ENCODE measurements at regions not wholly inside any gene's neighbourhood (a gene's known extent, or its start where the extent isn't known, plus 50 kb on each side); places are given as distances from the start of the nearest gene placed in this dataset.

- H3K9me3 ChIP-seq: no peaks in the 10 kb centered on the region
- H3K27me3 ChIP-seq: no peaks in the 10 kb centered on the region
- TF ChIP-seq POLR2AphosphoS5 (IDR thresholded peaks at IDR 0.05): no peak
- no peak for TF ChIP-seq CTCF (IDR thresholded peaks at IDR 0.05)
- TF ChIP-seq EP300 (IDR thresholded peaks at IDR 0.05): no peak
- TF ChIP-seq POLR2A (IDR thresholded peaks at IDR 0.05): no peak
- no peak overlapping the region for H3K4me3 ChIP-seq
- no peaks in the 10 kb centered on the region for H3K4me1 ChIP-seq
- 57% methylated on average over 6 of the region's 6 CpGs for WGBS
- no peak overlapping the region for H3K27ac ChIP-seq
- H3K36me3 ChIP-seq: no peaks in the 10 kb centered on the region
- DNase-seq (ENCODE audit: low spot score in 2 of 2): no peak
Observed at GRCh38 chr1:56148326-56149193, 430.8 kb downstream of the PLPP3 start.

GRCh38 chr1:56147459-56147858, 431.9 kb downstream of the PLPP3 start:
- no peaks in the 10 kb centered on the region for H3K36me3 ChIP-seq
- H3K4me3 ChIP-seq: no peak overlapping the region
- 80% methylated on average over 1 of the region's 1 CpG for WGBS
- H3K9me3 ChIP-seq: no peaks in the 10 kb centered on the region
- H3K27me3 ChIP-seq: no peaks in the 10 kb centered on the region
- no peak for DNase-seq (ENCODE audit: low spot score in 2 of 2)
- no peaks in the 10 kb centered on the region for H3K4me1 ChIP-seq
- TF ChIP-seq EP300 (IDR thresholded peaks at IDR 0.05) (no peak), POLR2A (IDR thresholded peaks at IDR 0.05) (no peak), CTCF (IDR thresholded peaks at IDR 0.05) (no peak), POLR2AphosphoS5 (IDR thresholded peaks at IDR 0.05) (no peak)
- H3K27ac ChIP-seq: no peak overlapping the region

- Histone ChIP-seq H3K9me3 (no peaks in the 10 kb centered on the region), H3K4me1 (no peaks in the 10 kb centered on the region), H3K27me3 (no peaks in the 10 kb centered on the region), H3K4me3 (no peak overlapping the region), H3K27ac (no peak overlapping the region), H3K36me3 (no peaks in the 10 kb centered on the region)
- TF ChIP-seq POLR2A (IDR thresholded peaks at IDR 0.05): no peak
- TF ChIP-seq POLR2AphosphoS5 (IDR thresholded peaks at IDR 0.05): no peak
- no peak for TF ChIP-seq EP300 (IDR thresholded peaks at IDR 0.05)
- TF ChIP-seq CTCF (IDR thresholded peaks at IDR 0.05): no peak
- 64% methylated on average over 2 of the region's 2 CpGs for WGBS
- no peak for DNase-seq (ENCODE audit: low spot score in 2 of 2)
Observed at GRCh38 chr1:56147034-56147433, 432.3 kb downstream of the PLPP3 start.

GRCh38 chr1:56146449-56146848, 432.9 kb downstream of the PLPP3 start:
- Histone ChIP-seq H3K9me3 (no peaks in the 10 kb centered on the region), H3K36me3 (no peaks in the 10 kb centered on the region), H3K27ac (no peak overlapping the region), H3K4me3 (no peak overlapping the region), H3K27me3 (no peaks in the 10 kb centered on the region), H3K4me1 (no peaks in the 10 kb centered on the region)
- 53% methylated on average over 2 of the region's 2 CpGs for WGBS
- TF ChIP-seq EP300 (IDR thresholded peaks at IDR 0.05) (no peak), CTCF (IDR thresholded peaks at IDR 0.05) (no peak), POLR2A (IDR thresholded peaks at IDR 0.05) (no peak), POLR2AphosphoS5 (IDR thresholded peaks at IDR 0.05) (no peak)
- DNase-seq (ENCODE audit: low spot score in 2 of 2): no peak

- no peak overlapping the region for H3K4me3 ChIP-seq
- 93% methylated on average over 1 of the region's 1 CpG for WGBS
- no peaks in the 10 kb centered on the region for H3K9me3 ChIP-seq
- TF ChIP-seq POLR2A (IDR thresholded peaks at IDR 0.05) (no peak), CTCF (IDR thresholded peaks at IDR 0.05) (no peak), EP300 (IDR thresholded peaks at IDR 0.05) (no peak), POLR2AphosphoS5 (IDR thresholded peaks at IDR 0.05) (no peak)
- DNase-seq (ENCODE audit: low spot score in 2 of 2): no peak
- H3K4me1 ChIP-seq: no peaks in the 10 kb centered on the region
- H3K27me3 ChIP-seq: no peaks in the 10 kb centered on the region
- H3K27ac ChIP-seq: no peak overlapping the region
- no peaks in the 10 kb centered on the region for H3K36me3 ChIP-seq
Observed at GRCh38 chr1:56145581-56145980, 433.8 kb downstream of the PLPP3 start.

All from suprapubic skin (tissue), 4 donors.